ENCODE measurements at regions not wholly inside any gene's neighbourhood (a gene's known extent, or its start where the extent isn't known, plus 50 kb on each side); places are given as distances from the start of the nearest gene placed in this dataset.

GRCh38 chr7:121624958-121625357, 228.8 kb upstream of the FAM3C start:
- no peak overlapping the region for H3K4me3 ChIP-seq (ENCODE audit: low read depth, low read length)
- no peak for TF ChIP-seq CTCF (IDR thresholded peaks at IDR 0.05; ENCODE audit: low read depth, low read length, missing control alignments)
- DNase-seq (ENCODE audit: low read depth) = no peak

- no peak overlapping the region for H3K4me3 ChIP-seq (ENCODE audit: low read depth, low read length)
- DNase-seq (ENCODE audit: low read depth) = no peak
- TF ChIP-seq CTCF (IDR thresholded peaks at IDR 0.05; ENCODE audit: low read depth, low read length, missing control alignments) = no peak
Measured at GRCh38 chr7:121623130-121623872, 227.2 kb upstream of the FAM3C start.

- no peak for TF ChIP-seq CTCF (IDR thresholded peaks at IDR 0.05; ENCODE audit: low read depth, low read length, missing control alignments)
- DNase-seq (ENCODE audit: low read depth) = no peak
Measured at GRCh38 chr7:121621937-121622336, 225.8 kb upstream of the FAM3C start.

GRCh38 chr7:121620953-121621606, 225.0 kb upstream of the FAM3C start:
- no peak for DNase-seq (ENCODE audit: low read depth)
- no peak overlapping the region for H3K4me3 ChIP-seq (ENCODE audit: low read depth, low read length)
- TF ChIP-seq CTCF (IDR thresholded peaks at IDR 0.05; ENCODE audit: low read depth, low read length, missing control alignments) = no peak

More at GRCh38 chr7:121621937-121622336, 225.8 kb upstream of the FAM3C start:
- no peak overlapping the region for H3K4me3 ChIP-seq (ENCODE audit: low read depth, low read length)

- DNase-seq (ENCODE audit: low read depth) = no peak
Measured at GRCh38 chr7:121620206-121620605, 224.1 kb upstream of the FAM3C start.

GRCh38 chr7:121618182-121618581, 222.1 kb upstream of the FAM3C start:
- DNase-seq (ENCODE audit: low read depth) = no peak

More at GRCh38 chr7:121620206-121620605, 224.1 kb upstream of the FAM3C start:
- H3K4me3 ChIP-seq (ENCODE audit: low read depth, low read length) = no peak overlapping the region
- TF ChIP-seq CTCF (IDR thresholded peaks at IDR 0.05; ENCODE audit: low read depth, low read length, missing control alignments) = no peak

More at GRCh38 chr7:121618182-121618581, 222.1 kb upstream of the FAM3C start:
- TF ChIP-seq CTCF (IDR thresholded peaks at IDR 0.05; ENCODE audit: low read depth, low read length, missing control alignments) = no peak
- H3K4me3 ChIP-seq (ENCODE audit: low read depth, low read length) = no peak overlapping the region

Measured in GM12864 (cell line).